K562 (cell line): ENCODE measurements at regions not wholly inside any gene's neighbourhood (a gene's known extent, or its start where the extent isn't known, plus 50 kb on each side); places are given as distances from the start of the nearest gene placed in this dataset.

Experiments
- ATAC-seq: fragments of 200-7000 bp; cut with Tn5 transposase; 3 replicates; pipeline ENCODE4 v1.9.1; 2020; ENCODE audit warnings: moderate library complexity
- BruUV-seq: library from RNA; stranded (reverse); fragments of 400-500 nt; replicated peaks from 2 replicates; lab custom pipeline; 2021; lab: Mats Ljungman, UMichigan
- CTCF ChIA-PET: fragments of 300-600 bp; formaldehyde crosslinking; extraction: SDS; loops from one replicate; lab custom pipeline; 2021; ENCODE audit warnings: low intra/inter-chr PET ratio; lab: Yijun Ruan, JAX
- POLR2A ChIA-PET: fragments of 300-600, 350-650 bp; sonication (Branson Sonifier 250); formaldehyde crosslinking; extraction: SDS; loops from one replicate; lab custom pipeline; 2021; ENCODE audit warnings: antibody characterized with exemption, inconsistent platforms; lab: Yijun Ruan, JAX
- DNase-seq, 4 experiments: peaks; one replicate each; pipeline versions ENCODE4 v3.0.0 to v3.0.0-alpha.2; 2011 to 2018; ENCODE audit warnings: low spot score in 3 of 4, mixed read lengths in 3 of 4; ENCODE audit errors: extremely low read depth in 1 of 4
- FAIRE-seq: peaks from 2 replicates; lab custom pipeline; 2011; peaks lifted over from hg19 to GRCh38; lab: Jason Lieb, UNC
- H2AFZ ChIP-seq: 2 replicates; pipeline ENCODE4 v1.6.0; 2011; ENCODE audit warnings: low read depth, low read length, control low read depth, inconsistent platforms
- H3K27ac ChIP-seq: fragments of 200-600 bp; 3 replicates; pipeline ENCODE4 v1.8.0; 2011; ENCODE audit warnings: low read depth, mild to moderate bottlenecking, control low read depth, inconsistent platforms, low read length, moderate library complexity, mixed read lengths; ENCODE audit errors: extremely low read depth
- H3K27me3 ChIP-seq, 2 experiments: fragments of 300-600 bp in 1 of 2; 2 replicates in 1 of 2; 3 replicates in 1 of 2; pipeline versions ENCODE4 v1.6.0 to v1.8.0; 2011; ENCODE audit warnings: inconsistent platforms in 2 of 2, low read length in 2 of 2, mild to moderate bottlenecking in 1 of 2, mixed read lengths in 1 of 2, moderate library complexity in 1 of 2; ENCODE audit not compliant: control insufficient read depth in 2 of 2, insufficient read depth in 2 of 2
- H3K36me3 ChIP-seq: fragments of 300-600 bp; 3 replicates; pipeline ENCODE4 v1.8.0; 2011; ENCODE audit warnings: mild to moderate bottlenecking, low read length, inconsistent platforms; ENCODE audit not compliant: control insufficient read depth, insufficient read depth
- H3K4me1 ChIP-seq, 2 experiments: fragments of 200-600 bp in 1 of 2; replicated peaks in 1 of 2; 2 replicates in 1 of 2; 3 replicates in 1 of 2; pipeline versions ENCODE4 v1.5.1 to v1.8.0; 2011; ENCODE audit warnings: inconsistent platforms in 2 of 2, low read length in 2 of 2, mild to moderate bottlenecking in 1 of 2, mixed read lengths in 1 of 2, moderate library complexity in 1 of 2; ENCODE audit not compliant: control insufficient read depth in 2 of 2, insufficient read depth in 2 of 2
- H3K4me2 ChIP-seq: 2 replicates; pipeline ENCODE4 v1.6.1; 2011; ENCODE audit warnings: low read length, control low read depth, inconsistent platforms, mixed read lengths; ENCODE audit not compliant: insufficient read depth
- H3K4me3 ChIP-seq: fragments of 200-600 bp; sonication (generic), shearing (Covaris generic); 2 replicates; pipeline ENCODE4 v1.5.1; 2016; ENCODE audit warnings: control low read depth, inconsistent platforms
- H3K79me2 ChIP-seq: fragments of 200-600 bp; 3 replicates; pipeline ENCODE4 v1.8.0; 2011; ENCODE audit warnings: low read length, inconsistent platforms; ENCODE audit not compliant: control insufficient read depth, insufficient read depth
- H3K9ac ChIP-seq, 2 experiments: 2 replicates each; pipeline versions ENCODE4 v1.6.0 to v1.6.1; 2011; ENCODE audit warnings: low read depth in 2 of 2, low read length in 2 of 2, control low read depth in 1 of 2, inconsistent platforms in 1 of 2, mild to moderate bottlenecking in 1 of 2, mixed read lengths in 1 of 2; ENCODE audit not compliant: insufficient read depth in 1 of 2
- H3K9me1 ChIP-seq: one replicate; pipeline ENCODE4 v1.6.0; 2011; ENCODE audit warnings: inconsistent platforms, mild to moderate bottlenecking, low read length, moderate library complexity; ENCODE audit not compliant: control insufficient read depth, insufficient read depth
- H3K9me3 ChIP-seq: replicated peaks from 2 replicates; pipeline ENCODE4 v1.5.1; 2011; ENCODE audit warnings: low read depth, low read length, inconsistent platforms; ENCODE audit not compliant: control insufficient read depth, insufficient read depth
- H4K20me1 ChIP-seq: replicated peaks from 2 replicates; pipeline ENCODE4 v1.6.1; 2011; ENCODE audit warnings: low read length, inconsistent platforms, mixed read lengths; ENCODE audit not compliant: control insufficient read depth, insufficient read depth
- CREBBP ChIP-seq: IDR thresholded peaks from one replicate; pipeline ENCODE4 v1.6.1; 2012; ENCODE audit warnings: low read depth, mild to moderate bottlenecking, control low read depth, inconsistent platforms, low read length
- GATAD2A ChIP-seq: fragments of 450-650 bp; IDR thresholded peaks from 2 replicates; pipeline ENCODE4 v1.6.1; 2017
- ILF3 ChIP-seq: fragments of 450-650 bp; IDR thresholded peaks from 2 replicates; pipeline ENCODE4 v1.6.1; 2018; ENCODE audit warnings: antibody characterized with exemption, mild to moderate bottlenecking, moderate library complexity, borderline replicate concordance
- OTX1 ChIP-seq: fragments of 450-650 bp; formaldehyde crosslinking; IDR thresholded peaks from 2 replicates; pipeline ENCODE4 v1.4.0; 2022; ENCODE audit warnings: mild to moderate bottlenecking
- TARDBP ChIP-seq: fragments of 450-650 bp; IDR thresholded peaks from 2 replicates; pipeline ENCODE4 v1.6.1; 2016
- ZBTB33 ChIP-seq: sonication (generic); formaldehyde crosslinking; IDR thresholded peaks from 2 replicates; pipeline ENCODE4 v1.8.1; 2023; ENCODE audit warnings: mild to moderate bottlenecking, missing genetic modification reagents
- ZNF407 ChIP-seq: fragments of 450-650 bp; IDR thresholded peaks from 2 replicates; pipeline ENCODE4 v1.6.1; 2016; ENCODE audit warnings: low read depth
- WGBS: fragments of 100-300 bp; shearing (Covaris generic); methylation state at CpG from one replicate; pipeline ENCODE4 v1.1.6; 2016; ENCODE audit warnings: low coverage, mixed read lengths; ENCODE audit not compliant: insufficient coverage; ENCODE audit errors: missing lambda C conversion rate; 5-methylcytosine and 5-hydroxymethylcytosine counted together
- in situ Hi-C: fragments of 300-500 bp; cut with MboI; formaldehyde crosslinking; loops from 4 replicates; pipeline ENCODE4 v1.15.0; 2018; ENCODE audit warnings: inconsistent platforms, mixed read lengths
- intact Hi-C: fragments of 100-400 bp; cut with micrococcal nuclease; formaldehyde crosslinking; loops from 2 replicates; pipeline ENCODE4 v1.14.2; 2022

- Histone ChIP-seq H3K4me1 (peaks cover 0 to 4% of the 10 kb centered on the region in 2 experiments; a peak in 1 of 5 replicates), H3K27ac (no peak overlapping the region), H3K27me3 (peaks cover 46 to 77% of the 10 kb centered on the region in 2 experiments), H3K4me2 (no peak overlapping the region), H2AFZ (no peak overlapping the region), H3K9ac (no peak overlapping the region), H3K4me3 (no peak overlapping the region), H3K9me3 (no peaks in the 10 kb centered on the region), H3K9me1 (no peaks in the 10 kb centered on the region), H3K79me2 (no peaks in the 10 kb centered on the region), H3K36me3 (no peaks in the 10 kb centered on the region), H4K20me1 (peaks cover 4% of the 10 kb centered on the region)
- in situ Hi-C loops: no loop called here
- DNase-seq (no peak), FAIRE-seq (no peak), ATAC-seq (no peak)
- POLR2A ChIA-PET: interaction anchor here (0.7 to 1.6 kb wide), 2 partner anchors 15 to 232 kb away, joined by 3 to 4 read pairs; no protein-coding TSS in a partner anchor
- CTCF ChIA-PET: no interaction called here
- intact Hi-C loops: no loop called here
- BruUV-seq: no TSS peak
- 0% methylated on average over 7 of the region's 7 CpGs for WGBS
- no peak for TF ChIP-seq GATAD2A
- TF ChIP-seq TARDBP: no peak
- TF ChIP-seq ZBTB33 (CRISPR knock-in tag): no peak
- no peak for TF ChIP-seq OTX1
- TF ChIP-seq ZNF407: no peak
- TF ChIP-seq ILF3: no peak
- no peak for TF ChIP-seq CREBBP
These were observed 344.0 kb downstream of the FOXL1 start for GRCh38 chr16:86922311-86922710.
